HCT116 (cell line): ENCODE measurements at regions not wholly inside any gene's neighbourhood (a gene's known extent, or its start where the extent isn't known, plus 50 kb on each side); places are given as distances from the start of the nearest gene placed in this dataset.
"Not testable (repeated sequence)": the region's sequence is repeated elsewhere in the genome, so short reads cannot be mapped to it uniquely, and the experiment has no call there.

Experiments used
- ATAC-seq: fragments of 200-7000 bp; cut with Tn5 transposase; 2 replicates; pipeline ENCODE4 v1.9.1; 2020; ENCODE audit warnings: mild to moderate bottlenecking, moderate library complexity
- BruUV-seq: library from RNA; stranded (reverse); fragments of 400-500 nt; replicated peaks from 2 replicates; lab custom pipeline; 2021; lab: Mats Ljungman, UMichigan
- CTCF ChIA-PET: fragments of 300-600 bp; sonication (Branson Sonifier 250); formaldehyde crosslinking; loops from one replicate; lab custom pipeline; 2021; ENCODE audit warnings: antibody characterized with exemption; lab: Charles Lee
- POLR2A ChIA-PET: fragments of 300-600, 350-600 bp; sonication (Branson Sonifier 250); formaldehyde crosslinking; loops from one replicate; lab custom pipeline; 2021; ENCODE audit warnings: antibody characterized with exemption; lab: Charles Lee
- RAD21 ChIA-PET, 2 experiments: fragments of 300-600 bp; sonication (Branson Sonifier 250); formaldehyde crosslinking; loops; one replicate each; lab custom pipeline; 2023; ENCODE audit warnings: low total read pairs in 2 of 2; ENCODE audit not compliant: uncharacterized antibody in 2 of 2, unreplicated experiment in 2 of 2, low non-redundant PET in 1 of 2; lab: Charles Lee
- DNase-seq: peaks from one replicate; pipeline ENCODE4 v3.0.0-alpha.2; 2010; ENCODE audit warnings: low read depth, low spot score
- H2AFZ ChIP-seq: fragments of 200-600 bp; shearing (Covaris generic), sonication (generic); 2 replicates; pipeline ENCODE4 v1.6.1; 2017; ENCODE audit warnings: low read depth, mixed run types, mixed read lengths, antibody characterized with exemption, low read length; ENCODE audit not compliant: poor library complexity, severe bottlenecking
- H3K27ac ChIP-seq: 2 replicates; pipeline ENCODE4 v1.5.1; 2012; ENCODE audit warnings: low read depth, low read length
- H3K27me3 ChIP-seq: fragments of 200-600 bp; sonication (generic); 2 replicates; pipeline ENCODE4 v1.6.1; 2016; ENCODE audit warnings: mixed run types, low read length, mixed read lengths; ENCODE audit not compliant: insufficient read depth
- H3K36me3 ChIP-seq, 2 experiments: fragments of 200-500 bp in 1 of 2; fragments of 200-600 bp in 1 of 2; sonication (Bioruptor generic) in 1 of 2; sonication (generic) in 1 of 2; 2 replicates each; pipeline versions ENCODE4 v1.5.1 to v1.6.1; 2014 to 2016; ENCODE audit warnings: low read length in 2 of 2, inconsistent platforms in 1 of 2, mixed read lengths in 1 of 2, mixed run types in 1 of 2; ENCODE audit not compliant: insufficient read depth in 2 of 2, control insufficient read depth in 1 of 2
- H3K4me1 ChIP-seq, 2 experiments: fragments of 200-600 bp in 1 of 2; sonication (generic) in 1 of 2; 2 replicates each; pipeline versions ENCODE4 v1.5.1 to v1.6.1; 2012 to 2017; ENCODE audit warnings: low read length in 2 of 2, inconsistent platforms in 1 of 2, mild to moderate bottlenecking in 1 of 2, mixed read lengths in 1 of 2, mixed run types in 1 of 2, moderate library complexity in 1 of 2; ENCODE audit not compliant: insufficient read depth in 2 of 2, control insufficient read depth in 1 of 2
- H3K4me2 ChIP-seq: fragments of 200-600 bp; sonication (generic); 2 replicates; pipeline ENCODE4 v1.6.1; 2017; ENCODE audit warnings: mixed run types, low read length, mixed read lengths
- H3K4me3 ChIP-seq, 2 experiments: fragments of 200-600 bp in 1 of 2; sonication (generic) in 1 of 2; replicated peaks in 1 of 2; 2 replicates each; pipeline ENCODE4 v1.5.1; 2011 to 2016; ENCODE audit warnings: low read length in 2 of 2, control low read depth in 1 of 2, low read depth in 1 of 2, mild to moderate bottlenecking in 1 of 2, mixed read lengths in 1 of 2, mixed run types in 1 of 2
- H3K79me2 ChIP-seq: fragments of 200-600 bp; sonication (generic); 2 replicates; pipeline ENCODE4 v1.6.1; 2017; ENCODE audit warnings: mild to moderate bottlenecking, mixed run types, low read length, moderate library complexity, mixed read lengths; ENCODE audit not compliant: insufficient read depth
- H3K9ac ChIP-seq: fragments of 200-600 bp; sonication (generic); 2 replicates; pipeline ENCODE4 v1.6.1; 2016; ENCODE audit warnings: low read length, mixed read lengths
- H3K9me2 ChIP-seq: fragments of 200-600 bp; sonication (generic), shearing (Covaris generic); 2 replicates; pipeline ENCODE4 v1.6.1; 2017; ENCODE audit warnings: mixed run types, mild to moderate bottlenecking, moderate library complexity; ENCODE audit not compliant: insufficient read depth
- H3K9me3 ChIP-seq, 2 experiments: fragments of 200-500 bp in 1 of 2; fragments of 200-600 bp in 1 of 2; sonication (Bioruptor generic) in 1 of 2; sonication (generic) in 1 of 2; 2 replicates each; pipeline ENCODE4 v1.6.1; 2014 to 2017; ENCODE audit warnings: low read length in 2 of 2, mixed read lengths in 2 of 2, inconsistent platforms in 1 of 2, low read depth in 1 of 2, mild to moderate bottlenecking in 1 of 2, mixed run types in 1 of 2, moderate library complexity in 1 of 2; ENCODE audit not compliant: control insufficient read depth in 1 of 2, insufficient read depth in 1 of 2
- H4K20me1 ChIP-seq: fragments of 200-600 bp; sonication (generic), shearing (Covaris generic); 2 replicates; pipeline ENCODE4 v1.6.1; 2017; ENCODE audit warnings: mixed run types, mild to moderate bottlenecking, moderate library complexity; ENCODE audit not compliant: insufficient read depth
- CTCF ChIP-seq, 3 experiments: fragments of 200-600 bp in 1 of 3; sonication (generic) in 1 of 3; IDR thresholded peaks in 2 of 3; conservative IDR thresholded peaks in 1 of 3; 2 replicates each; pipeline ENCODE4 v1.5.1; 2012 to 2017; ENCODE audit warnings: low read depth in 2 of 3, low read length in 2 of 3, antibody characterized with exemption in 1 of 3, borderline replicate concordance in 1 of 3, control low read depth in 1 of 3, mild to moderate bottlenecking in 1 of 3, mixed read lengths in 1 of 3, mixed run types in 1 of 3, moderate library complexity in 1 of 3; ENCODE audit not compliant: insufficient read depth in 1 of 3
- JUND ChIP-seq: IDR thresholded peaks from 2 replicates; pipeline ENCODE4 v1.6.1; 2012
- POLR2A ChIP-seq: IDR thresholded peaks from 2 replicates; pipeline ENCODE4 v1.7.0; 2011; ENCODE audit warnings: borderline replicate concordance; ENCODE audit not compliant: insufficient read depth, insufficient read length; ENCODE audit errors: extremely low read depth
- REST ChIP-seq: IDR thresholded peaks from 2 replicates; pipeline ENCODE4 v1.6.1; 2012; ENCODE audit warnings: low read depth
- SRF ChIP-seq: IDR thresholded peaks from 2 replicates; pipeline ENCODE4 v1.6.1; 2012; ENCODE audit warnings: low read depth
- ZBTB33 ChIP-seq: IDR thresholded peaks from 2 replicates; pipeline ENCODE4 v1.6.1; 2011; ENCODE audit warnings: mild to moderate bottlenecking, low read length, moderate library complexity; ENCODE audit not compliant: insufficient replicate concordance; ENCODE audit errors: extremely low read depth
- ZFX ChIP-seq: fragments of 450-650 bp; IDR thresholded peaks from 2 replicates; pipeline ENCODE4 v1.6.1; 2017
- intact Hi-C: fragments of 100-400 bp; cut with micrococcal nuclease; formaldehyde crosslinking; loops from 2 replicates; pipeline ENCODE4 v1.10.0; 2022

DNA sequence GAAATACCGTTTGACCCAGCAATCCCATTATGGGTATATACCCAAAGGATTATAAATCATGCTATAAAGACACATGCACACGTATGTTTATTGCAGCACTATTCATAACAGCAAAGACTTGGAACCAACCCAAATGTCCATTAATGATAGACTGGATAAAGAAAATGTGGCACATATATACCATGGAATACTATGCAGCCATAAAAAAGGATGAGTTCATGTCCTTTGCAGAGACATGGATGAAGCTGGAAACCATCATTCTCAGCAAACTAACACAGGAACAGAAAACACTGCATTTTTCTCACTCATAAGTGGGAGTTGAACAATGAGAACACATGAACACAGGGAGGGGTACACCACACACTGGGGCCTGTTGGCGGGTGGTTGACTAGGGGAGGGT is 411.3 kb downstream of the RPS6KC1 start:
- DNase-seq, H4K20me1 ChIP-seq, H3K9me2 ChIP-seq, H3K27ac ChIP-seq, H3K79me2 ChIP-seq, H3K4me3 ChIP-seq, H3K27me3 ChIP-seq, POLR2A ChIA-PET, ATAC-seq, intact Hi-C loops, RAD21 ChIA-PET, CTCF ChIA-PET, H2AFZ ChIP-seq, H3K9ac ChIP-seq, BruUV-seq, H3K9me3 ChIP-seq, H3K4me1 ChIP-seq, H3K4me2 ChIP-seq, H3K36me3 ChIP-seq: not testable (repeated sequence)

GRCh38 chr1:213464786-213465460 is 413.9 kb downstream of the RPS6KC1 start:
- no peaks in the 10 kb centered on the region for H3K9me3 ChIP-seq
- H4K20me1 ChIP-seq: no peaks in the 10 kb centered on the region
- ATAC-seq (no peak), DNase-seq (no peak)
- H3K9ac ChIP-seq: no peak overlapping the region
- H3K36me3 ChIP-seq: no peaks in the 10 kb centered on the region
- no peaks in the 10 kb centered on the region for H3K79me2 ChIP-seq
- no peak overlapping the region for H3K27ac ChIP-seq
- no peak overlapping the region for H3K4me2 ChIP-seq
- peaks cover 18% of the 10 kb centered on the region for H3K27me3 ChIP-seq
- no peaks in the 10 kb centered on the region for H3K9me2 ChIP-seq
- POLR2A ChIA-PET: no interaction called here
- H3K4me1 ChIP-seq: no peaks in the 10 kb centered on the region
- intact Hi-C loops: no loop called here
- BruUV-seq: no TSS peak
- TF ChIP-seq ZFX: no peak
- TF ChIP-seq SRF: no peak
- no peak for TF ChIP-seq ZBTB33
- no peak for TF ChIP-seq CTCF (IDR thresholded peaks at IDR 0.05 in 2 of 3, conservative IDR thresholded peaks at IDR 0.05 in 1 of 3; ENCODE audit: borderline replicate concordance in 1 of 3, insufficient read depth in 1 of 3, low read depth in 2 of 3, low read length in 2 of 3)
- TF ChIP-seq JUND: no peak
- TF ChIP-seq POLR2A: no peak
- TF ChIP-seq REST: no peak
- no peak overlapping the region for H3K4me3 ChIP-seq
- H2AFZ ChIP-seq: no peak overlapping the region
- RAD21 ChIA-PET: no interaction called here
- CTCF ChIA-PET: no interaction called here
